HUES6 (cell line): ENCODE measurements at regions not wholly inside any gene's neighbourhood (a gene's known extent, or its start where the extent isn't known, plus 50 kb on each side); places are given as distances from the start of the nearest gene placed in this dataset.
"Not testable (repeated sequence)": the region's sequence is repeated elsewhere in the genome, so short reads cannot be mapped to it uniquely, and the experiment has no call there.

Source experiments
- H3K27ac ChIP-seq: 2 replicates; pipeline ENCODE4 v1.7.0; 2013; ENCODE audit warnings: low read depth, mild to moderate bottlenecking, low read length, inconsistent platforms
- H3K27me3 ChIP-seq: 2 replicates; pipeline ENCODE4 v1.6.1; 2013; ENCODE audit warnings: low read length; ENCODE audit not compliant: control insufficient read depth, insufficient read depth
- H3K36me3 ChIP-seq: 2 replicates; pipeline ENCODE4 v1.6.1; 2013; ENCODE audit warnings: low read length; ENCODE audit not compliant: control insufficient read depth, insufficient read depth
- H3K4me1 ChIP-seq: 2 replicates; pipeline ENCODE4 v1.6.1; 2013; ENCODE audit warnings: low read length; ENCODE audit not compliant: control insufficient read depth, insufficient read depth
- H3K4me3 ChIP-seq: 2 replicates; pipeline ENCODE4 v1.5.1; 2013; ENCODE audit warnings: low read depth, low read length
- H3K9ac ChIP-seq: one replicate; pipeline ENCODE4 v1.6.1; 2013; ENCODE audit warnings: mild to moderate bottlenecking, low read length
- H3K9me3 ChIP-seq: 2 replicates; pipeline ENCODE4 v1.6.1; 2013; ENCODE audit warnings: low read depth, low read length; ENCODE audit not compliant: control insufficient read depth, insufficient read depth

DNA sequence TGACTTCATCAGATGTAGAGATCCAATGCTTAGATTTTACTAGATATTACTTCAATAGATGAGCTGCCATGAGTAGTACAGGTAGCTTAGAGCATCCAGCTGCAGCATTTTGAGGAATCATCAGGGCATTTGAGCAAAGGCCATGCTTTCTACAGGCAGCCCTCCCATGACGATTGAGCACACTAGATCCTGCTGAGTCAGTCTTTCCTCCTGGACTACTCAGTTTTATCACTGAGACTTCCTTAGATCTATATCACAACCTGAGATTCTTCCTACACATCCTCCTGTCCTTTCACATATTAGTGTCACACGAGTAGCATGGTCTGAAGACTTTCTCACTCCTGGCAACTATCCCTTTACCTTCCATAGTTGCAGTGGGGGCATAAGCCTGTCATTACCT is 1401.8 kb downstream of the FSCB start:
- Histone ChIP-seq H3K27me3 (no peaks in the 10 kb centered on the region), H3K36me3 (no peaks in the 10 kb centered on the region), H3K9ac (no peak overlapping the region), H3K27ac (no peak overlapping the region), H3K4me3 (no peak overlapping the region), H3K4me1 (no peaks in the 10 kb centered on the region), H3K9me3 (no peaks in the 10 kb centered on the region)

GRCh38 chr14:43090380-43090779 is 1416.7 kb downstream of the FSCB start:
- Histone ChIP-seq H3K27ac (no peak overlapping the region), H3K9ac (no peak overlapping the region)

GRCh38 chr14:43087666-43088065 is 1419.4 kb downstream of the FSCB start:
- no peak overlapping the region for H3K9ac ChIP-seq
- peaks cover 10% of the 10 kb centered on the region; the same call in 1 of the 2 replicates for H3K9me3 ChIP-seq
- no peak overlapping the region for H3K4me3 ChIP-seq
- H3K27ac ChIP-seq, result no peak overlapping the region
- H3K36me3 ChIP-seq, result no peaks in the 10 kb centered on the region
- H3K4me1 ChIP-seq, result no peaks in the 10 kb centered on the region
- no peaks in the 10 kb centered on the region for H3K27me3 ChIP-seq

More at GRCh38 chr14:43090380-43090779, 1416.7 kb downstream of the FSCB start:
- Histone ChIP-seq H3K4me3 (no peak overlapping the region), H3K9me3 (no peaks in the 10 kb centered on the region), H3K36me3 (no peaks in the 10 kb centered on the region), H3K27me3 (no peaks in the 10 kb centered on the region), H3K4me1 (no peaks in the 10 kb centered on the region)

DNA sequence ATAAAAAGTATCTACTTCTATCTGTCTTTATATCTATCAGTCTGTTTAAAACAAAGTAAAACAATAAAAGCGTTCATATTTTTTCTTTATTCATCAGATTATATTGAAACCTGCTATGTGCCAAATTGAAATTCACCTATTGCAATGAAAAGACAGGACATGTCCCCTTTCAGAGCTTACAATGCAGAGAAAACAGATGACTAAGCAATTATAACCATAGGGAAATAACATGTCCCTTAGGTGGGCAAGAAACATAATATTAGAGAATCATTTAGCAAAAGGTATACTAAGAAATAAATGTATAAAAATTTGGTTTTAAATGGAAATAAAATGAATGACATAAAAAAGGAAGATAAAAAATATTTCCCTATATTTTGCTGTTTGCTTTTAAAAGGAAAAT is 1421.3 kb downstream of the FSCB start:
- peaks cover 10% of the 10 kb centered on the region; the same call in 1 of the 2 replicates for H3K9me3 ChIP-seq
- H3K36me3 ChIP-seq, result no peaks in the 10 kb centered on the region
- no peak overlapping the region for H3K27ac ChIP-seq
- H3K27me3 ChIP-seq, result no peaks in the 10 kb centered on the region
- H3K4me3 ChIP-seq, result no peak overlapping the region
- H3K9ac ChIP-seq, result no peak overlapping the region
- no peaks in the 10 kb centered on the region for H3K4me1 ChIP-seq

GRCh38 chr14:43067372-43067771 is 1439.7 kb downstream of the FSCB start:
- H3K27ac ChIP-seq, H3K27me3 ChIP-seq, H3K4me1 ChIP-seq, H3K9me3 ChIP-seq, H3K36me3 ChIP-seq, H3K9ac ChIP-seq, H3K4me3 ChIP-seq: not testable (repeated sequence)

- H3K27ac ChIP-seq, result no peak overlapping the region
- H3K4me3 ChIP-seq, result no peak overlapping the region
- H3K4me1 ChIP-seq, result no peaks in the 10 kb centered on the region
- no peaks in the 10 kb centered on the region for H3K9me3 ChIP-seq
- no peaks in the 10 kb centered on the region for H3K36me3 ChIP-seq
- no peak overlapping the region for H3K9ac ChIP-seq
- H3K27me3 ChIP-seq, result no peaks in the 10 kb centered on the region
These were observed 1449.4 kb downstream of the LRFN5 start for GRCh38 chr14:43056106-43056505.

DNA sequence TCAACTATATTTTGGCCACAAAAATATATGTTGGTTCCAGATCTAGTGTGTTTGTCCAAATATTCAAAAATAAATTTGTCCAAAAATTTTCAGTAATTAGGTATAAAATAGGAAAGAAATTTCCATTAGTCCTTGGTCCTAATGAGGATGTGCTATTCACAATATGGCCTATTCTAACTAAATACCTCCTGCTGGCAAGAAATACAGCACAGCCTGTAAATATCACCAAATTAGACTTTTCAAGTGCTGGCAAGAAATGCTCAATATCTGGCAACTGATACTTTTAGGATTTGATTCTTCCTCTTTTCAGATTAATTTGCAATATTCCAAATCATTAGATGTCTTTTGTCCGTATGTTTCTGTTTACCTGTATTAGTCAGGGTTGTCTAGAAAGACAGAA is 1446.2 kb downstream of the LRFN5 start:
- H3K9ac ChIP-seq, result no peak overlapping the region
- no peaks in the 10 kb centered on the region for H3K36me3 ChIP-seq
- H3K4me1 ChIP-seq, result no peaks in the 10 kb centered on the region
- H3K27me3 ChIP-seq, result no peaks in the 10 kb centered on the region
- H3K9me3 ChIP-seq, result no peaks in the 10 kb centered on the region
- no peak overlapping the region for H3K4me3 ChIP-seq
- no peak overlapping the region for H3K27ac ChIP-seq

- Histone ChIP-seq H3K27me3 (no peaks in the 10 kb centered on the region), H3K9ac (no peak overlapping the region), H3K4me3 (no peak overlapping the region), H3K9me3 (no peaks in the 10 kb centered on the region), H3K4me1 (no peaks in the 10 kb centered on the region), H3K27ac (no peak overlapping the region), H3K36me3 (no peaks in the 10 kb centered on the region)
These were observed 1437.2 kb downstream of the LRFN5 start for GRCh38 chr14:43043850-43044249.

DNA sequence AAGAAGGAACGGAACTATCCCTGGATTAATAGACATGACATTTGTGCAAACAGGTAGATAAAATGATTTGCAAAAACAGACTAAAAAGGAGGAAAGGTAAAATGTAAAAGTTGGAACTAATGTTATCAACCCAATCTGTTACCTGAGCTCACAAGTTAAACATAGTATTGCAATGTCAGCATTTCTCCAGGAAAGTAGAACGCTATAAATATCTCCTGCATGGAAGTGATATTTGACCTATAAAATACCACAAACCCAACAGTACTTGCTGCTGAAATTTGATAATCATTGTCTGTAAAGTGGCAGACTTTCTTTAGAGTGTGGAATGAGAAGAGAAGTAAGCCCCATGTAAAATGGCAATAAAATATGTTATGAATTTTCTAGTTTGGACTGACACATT is 1435.7 kb downstream of the LRFN5 start:
- H3K27ac ChIP-seq, result no peak overlapping the region
- H3K27me3 ChIP-seq, result no peaks in the 10 kb centered on the region
- no peaks in the 10 kb centered on the region for H3K36me3 ChIP-seq
- H3K9ac ChIP-seq, result no peak overlapping the region
- H3K4me3 ChIP-seq, result no peak overlapping the region
- H3K9me3 ChIP-seq, result no peaks in the 10 kb centered on the region
- no peaks in the 10 kb centered on the region for H3K4me1 ChIP-seq

- H3K4me1 ChIP-seq, result no peaks in the 10 kb centered on the region
- no peak overlapping the region for H3K4me3 ChIP-seq
- no peaks in the 10 kb centered on the region for H3K9me3 ChIP-seq
- no peaks in the 10 kb centered on the region for H3K27me3 ChIP-seq
- H3K27ac ChIP-seq, result no peak overlapping the region
- H3K36me3 ChIP-seq, result no peaks in the 10 kb centered on the region
- no peak overlapping the region for H3K9ac ChIP-seq
These were observed 1435.3 kb downstream of the LRFN5 start for GRCh38 chr14:43041976-43042375.

DNA sequence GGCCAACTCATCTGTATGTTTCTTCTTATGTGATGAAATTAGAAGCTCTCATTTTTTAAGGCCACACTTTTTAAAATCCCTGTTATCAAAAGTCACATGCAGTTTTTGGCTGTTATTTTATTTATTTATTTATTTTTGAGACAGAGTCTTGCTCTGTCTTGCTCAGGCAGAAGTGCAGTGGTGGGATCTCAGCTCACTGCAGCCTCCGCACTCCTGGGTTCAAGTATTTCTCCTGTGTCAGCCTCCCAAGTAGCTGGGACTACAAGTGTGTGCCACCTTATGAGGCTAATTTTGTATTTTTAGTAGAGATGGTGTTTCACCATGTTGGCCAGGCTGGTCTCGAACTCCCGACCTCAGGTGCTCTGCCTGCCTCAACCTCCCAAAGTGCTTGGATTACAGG is 1434.5 kb downstream of the LRFN5 start:
- no peaks in the 10 kb centered on the region for H3K27me3 ChIP-seq
- H3K36me3 ChIP-seq, result no peaks in the 10 kb centered on the region
- H3K4me3 ChIP-seq, result no peak overlapping the region
- no peak overlapping the region for H3K27ac ChIP-seq
- H3K4me1 ChIP-seq, result no peaks in the 10 kb centered on the region
- H3K9ac ChIP-seq, result no peak overlapping the region
- no peaks in the 10 kb centered on the region for H3K9me3 ChIP-seq

DNA sequence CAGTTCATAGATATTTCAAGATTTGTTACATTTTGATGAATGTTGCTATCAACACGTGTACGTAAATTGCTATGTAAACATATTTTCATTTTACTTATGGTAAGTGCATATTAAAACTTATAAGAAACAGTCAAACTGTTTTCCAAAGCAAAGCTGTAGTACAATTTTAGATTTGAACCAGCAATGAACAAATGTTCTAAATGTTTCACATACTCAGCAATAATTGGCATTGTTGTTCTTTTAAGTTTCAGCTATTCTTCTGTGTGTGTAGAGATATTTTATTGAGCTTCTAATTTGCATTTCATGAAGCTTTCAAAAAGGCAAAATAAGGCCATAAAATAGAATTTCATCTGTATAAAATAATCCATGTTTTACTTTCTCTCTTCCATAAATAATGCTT is 1433.2 kb downstream of the LRFN5 start:
- Histone ChIP-seq H3K9me3 (no peaks in the 10 kb centered on the region), H3K27ac (no peak overlapping the region), H3K27me3 (no peaks in the 10 kb centered on the region), H3K4me3 (no peak overlapping the region), H3K36me3 (no peaks in the 10 kb centered on the region), H3K4me1 (no peaks in the 10 kb centered on the region), H3K9ac (no peak overlapping the region)
